BJ (cell line): ENCODE measurements at regions not wholly inside any gene's neighbourhood (a gene's known extent, or its start where the extent isn't known, plus 50 kb on each side); places are given as distances from the start of the nearest gene placed in this dataset.
A peak's percentile ranks its signal among the peaks of the same experiment; 100 is the strongest.

Source experiments
- CTCF ChIA-PET: fragments of 350-600 bp; formaldehyde crosslinking; extraction: SDS; loops from one replicate; lab custom pipeline; 2021; ENCODE audit warnings: antibody characterized with exemption, inconsistent platforms; lab: Yijun Ruan, JAX
- POLR2A ChIA-PET: fragments of 300-600 bp; sonication (Branson Sonifier 250); formaldehyde crosslinking; extraction: SDS; loops from one replicate; lab custom pipeline; 2021; ENCODE audit warnings: antibody characterized with exemption; lab: Charles Lee
- DNase-seq: peaks from one replicate; pipeline ENCODE4 v3.0.0-alpha.2; 2011; ENCODE audit warnings: low read depth
- H3K27me3 ChIP-seq: 2 replicates; pipeline ENCODE4 v1.6.0; 2011; ENCODE audit warnings: low read length; ENCODE audit not compliant: control insufficient read depth, insufficient read depth
- H3K36me3 ChIP-seq: 2 replicates; pipeline ENCODE4 v1.5.1; 2011; ENCODE audit warnings: low read length; ENCODE audit not compliant: control insufficient read depth, insufficient read depth
- H3K4me3 ChIP-seq: 2 replicates; pipeline ENCODE4 v1.5.1; 2011; ENCODE audit warnings: low read depth, mild to moderate bottlenecking, control low read depth, low read length
- CTCF ChIP-seq: IDR thresholded peaks from 2 replicates; pipeline ENCODE4 v1.5.1; 2011; ENCODE audit warnings: low read depth, mild to moderate bottlenecking, control low read depth, inconsistent platforms, low read length, moderate library complexity; ENCODE audit not compliant: insufficient read depth

- H3K27me3 ChIP-seq: no peaks in the 10 kb centered on the region
- no peak overlapping the region for H3K4me3 ChIP-seq
- no peak for TF ChIP-seq CTCF
- no peaks in the 10 kb centered on the region for H3K36me3 ChIP-seq
- no peak for DNase-seq
- CTCF ChIA-PET: interaction anchor here (0.7 to 2.6 kb wide), 6 partner anchors 11 to 252 kb away, joined by 3 to 9 read pairs (median 4); no protein-coding TSS in a partner anchor
- POLR2A ChIA-PET: no interaction called here
These were observed 140.6 kb upstream of the GLI2 start for GRCh38 chr2:120594856-120595685.

- no peak for TF ChIP-seq CTCF
- no peak for DNase-seq
- POLR2A ChIA-PET: interaction anchor here (1.8 kb wide), 1 partner anchor 18 kb away, joined by 10 read pairs; no protein-coding TSS in a partner anchor
These were observed 139.9 kb upstream of the GLI2 start for GRCh38 chr2:120595739-120596138.

DNA sequence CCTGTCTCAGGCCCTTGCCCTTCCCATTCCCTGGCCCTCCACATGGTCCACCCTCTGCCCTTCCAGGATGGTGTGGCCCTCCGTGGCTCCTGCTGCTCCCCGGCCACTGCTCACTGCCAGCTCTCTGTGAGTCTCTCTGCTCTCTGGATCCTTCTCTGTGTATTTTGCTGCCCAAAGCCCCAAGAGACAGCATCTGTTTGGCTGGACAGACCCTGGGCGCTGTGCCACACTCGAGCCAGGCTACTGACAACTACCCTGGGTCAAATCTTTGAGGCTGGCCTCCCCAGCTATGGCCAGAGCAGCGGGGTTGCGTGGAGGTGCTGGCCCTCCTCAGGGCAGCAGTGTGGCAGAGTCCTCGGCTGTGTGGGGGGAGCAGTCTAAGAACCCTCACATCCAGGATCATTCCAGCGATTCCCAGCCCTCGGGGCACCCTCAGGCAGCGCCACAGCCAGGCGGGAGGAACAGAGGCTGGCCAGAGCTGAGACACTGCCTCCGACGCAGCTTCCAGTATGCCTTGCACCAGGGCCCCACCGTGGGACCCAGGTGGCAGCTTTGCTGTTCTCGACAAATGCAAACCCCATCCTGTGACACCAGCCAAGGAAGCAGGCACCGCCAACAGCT lies 139.4 kb upstream of the GLI2 start:
- TF ChIP-seq CTCF: no peak
- H3K27me3 ChIP-seq: no peaks in the 10 kb centered on the region
- ChIA-PET POLR2A (interaction anchor here (1.8 kb wide), 1 partner anchor 18 kb away, joined by 10 read pairs; no protein-coding TSS in a partner anchor), CTCF (interaction anchor here (1.0 to 2.6 kb wide), 7 partner anchors 9 to 253 kb away, joined by 3 to 9 read pairs (median 4); no protein-coding TSS in a partner anchor)
- DNase-seq: no peak
- no peaks in the 10 kb centered on the region for H3K36me3 ChIP-seq
- H3K4me3 ChIP-seq: no peak overlapping the region

More at GRCh38 chr2:120595739-120596138, 139.9 kb upstream of the GLI2 start:
- H3K4me3 ChIP-seq: no peak overlapping the region
- H3K27me3 ChIP-seq: no peaks in the 10 kb centered on the region
- no peaks in the 10 kb centered on the region for H3K36me3 ChIP-seq
- CTCF ChIA-PET: interaction anchor here (1.3 to 2.6 kb wide), 5 partner anchors 12 to 253 kb away, joined by 3 to 9 read pairs (median 4); no protein-coding TSS in a partner anchor

GRCh38 chr2:120596990-120597594 lies 138.6 kb upstream of the GLI2 start:
- no peak overlapping the region for H3K4me3 ChIP-seq
- CTCF ChIA-PET: interaction anchor here (1.0 to 2.6 kb wide), 7 partner anchors 9 to 161 kb away, joined by 3 to 9 read pairs (median 4); no protein-coding TSS in a partner anchor
- no peak for TF ChIP-seq CTCF
- no peaks in the 10 kb centered on the region for H3K36me3 ChIP-seq
- peak; percentile 77 for DNase-seq
- POLR2A ChIA-PET: interaction anchor here (0.9 to 1.8 kb wide), 2 partner anchors 10 to 17 kb away, joined by 8 to 10 read pairs; no protein-coding TSS in a partner anchor
- no peaks in the 10 kb centered on the region for H3K27me3 ChIP-seq
